ENCODE measurements at regions not wholly inside any gene's neighbourhood (a gene's known extent, or its start where the extent isn't known, plus 50 kb on each side); places are given as distances from the start of the nearest gene placed in this dataset.
"Not testable (repeated sequence)": the region's sequence is repeated elsewhere in the genome, so short reads cannot be mapped to it uniquely, and the experiment has no call there.

DNA sequence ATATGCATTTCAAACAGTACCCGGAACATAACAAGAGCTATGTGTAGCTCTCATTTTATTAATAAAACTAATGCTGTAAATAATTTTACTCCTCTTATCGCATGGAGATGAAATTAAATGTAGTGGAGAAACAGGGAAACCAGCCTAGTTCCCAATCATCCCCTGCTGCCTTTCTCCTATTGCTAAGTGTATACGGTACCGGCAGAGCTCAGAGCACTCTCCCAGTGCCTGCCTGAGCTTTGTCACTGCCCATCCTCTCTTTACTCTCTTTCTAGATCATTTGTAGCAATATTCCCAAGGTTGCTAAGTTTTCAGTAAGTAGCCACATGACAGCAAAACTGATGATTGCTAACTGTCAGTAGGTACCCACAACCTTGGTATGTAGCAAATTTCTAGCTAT, 85.5 kb upstream of the ZSWIM2 start (continued):
- TF ChIP-seq BACH2 (CRISPR knock-in tag; IDR thresholded peaks at IDR 0.05; ENCODE audit: borderline replicate concordance), result no peak
- TF ChIP-seq ISL1 (CRISPR knock-in tag; IDR thresholded peaks at IDR 0.05), result no peak
- TF ChIP-seq SNAI2 (CRISPR knock-in tag; IDR thresholded peaks at IDR 0.05), result no peak
- TF ChIP-seq TSHZ2 (CRISPR knock-in tag; IDR thresholded peaks at IDR 0.05), result no peak
- no peak for TF ChIP-seq OSR1 (CRISPR knock-in tag; IDR thresholded peaks at IDR 0.05)

- no peak for ATAC-seq
- no peak for TF ChIP-seq ZC3H10 (CRISPR knock-in tag; IDR thresholded peaks at IDR 0.05)
- TF ChIP-seq, protein P1, sequence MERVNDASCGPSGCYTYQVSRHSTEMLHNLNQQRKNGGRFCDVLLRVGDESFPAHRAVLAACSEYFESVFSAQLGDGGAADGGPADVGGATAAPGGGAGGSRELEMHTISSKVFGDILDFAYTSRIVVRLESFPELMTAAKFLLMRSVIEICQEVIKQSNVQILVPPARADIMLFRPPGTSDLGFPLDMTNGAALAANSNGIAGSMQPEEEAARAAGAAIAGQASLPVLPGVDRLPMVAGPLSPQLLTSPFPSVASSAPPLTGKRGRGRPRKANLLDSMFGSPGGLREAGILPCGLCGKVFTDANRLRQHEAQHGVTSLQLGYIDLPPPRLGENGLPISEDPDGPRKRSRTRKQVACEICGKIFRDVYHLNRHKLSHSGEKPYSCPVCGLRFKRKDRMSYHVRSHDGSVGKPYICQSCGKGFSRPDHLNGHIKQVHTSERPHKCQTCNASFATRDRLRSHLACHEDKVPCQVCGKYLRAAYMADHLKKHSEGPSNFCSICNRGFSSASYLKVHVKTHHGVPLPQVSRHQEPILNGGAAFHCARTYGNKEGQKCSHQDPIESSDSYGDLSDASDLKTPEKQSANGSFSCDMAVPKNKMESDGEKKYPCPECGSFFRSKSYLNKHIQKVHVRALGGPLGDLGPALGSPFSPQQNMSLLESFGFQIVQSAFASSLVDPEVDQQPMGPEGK (CRISPR knock-in tag; IDR thresholded peaks at IDR 0.05; ENCODE audit: borderline replicate concordance), result no peak
These were observed 78.9 kb upstream of the ZSWIM2 start for GRCh38 chr2:186927867-186928191.

DNA sequence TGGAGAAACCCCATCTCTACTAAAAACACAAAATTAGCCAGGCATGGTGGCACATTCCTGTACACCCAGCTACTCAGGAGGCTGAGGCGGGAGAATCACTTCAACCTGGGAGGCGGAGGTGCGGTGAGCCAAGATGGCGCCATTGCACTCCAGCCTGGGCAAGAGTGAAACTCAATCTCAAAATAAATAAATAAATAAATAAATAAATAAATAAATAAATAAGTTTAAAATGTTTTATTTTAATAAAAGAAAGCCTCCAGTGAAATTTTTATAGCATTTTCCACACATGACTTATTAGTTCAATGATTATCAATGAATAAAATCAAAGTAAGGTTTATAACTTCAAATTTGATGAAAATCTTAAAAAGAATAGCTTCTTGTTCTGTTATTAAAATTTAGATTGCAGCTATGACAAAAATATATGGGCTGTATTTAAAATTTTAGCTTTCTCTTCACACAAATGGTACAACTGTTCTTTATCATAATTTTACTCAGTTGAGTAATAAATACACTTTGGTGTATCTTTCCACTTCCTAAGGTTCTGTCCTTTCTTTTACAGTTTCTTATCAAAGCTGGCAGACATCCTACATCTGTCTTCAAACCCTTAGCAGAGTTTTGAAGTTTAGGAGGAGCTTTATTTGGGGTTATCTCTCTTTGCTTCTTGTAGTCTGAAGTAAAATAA, 78.4 kb upstream of the ZSWIM2 start:
- ATAC-seq, result no peak
- TF ChIP-seq ZFP3 (CRISPR knock-in tag; IDR thresholded peaks at IDR 0.05) (no peak), ESRRG (CRISPR knock-in tag; IDR thresholded peaks at IDR 0.05) (no peak), BACH2 (CRISPR knock-in tag; IDR thresholded peaks at IDR 0.05; ENCODE audit: borderline replicate concordance) (no peak)

GRCh38 chr2:186925514-186925913, 76.5 kb upstream of the ZSWIM2 start:
- ATAC-seq, result no peak
- no peak for TF ChIP-seq ARNTL (CRISPR knock-in tag; IDR thresholded peaks at IDR 0.05; ENCODE audit: borderline replicate concordance, low read depth)
- TF ChIP-seq ZC3H10 (CRISPR knock-in tag; IDR thresholded peaks at IDR 0.05), result no peak
- TF ChIP-seq OSR1 (CRISPR knock-in tag; IDR thresholded peaks at IDR 0.05), result no peak
- no peak for TF ChIP-seq ZNF565 (CRISPR knock-in tag; conservative IDR thresholded peaks at IDR 0.05; ENCODE audit: low read depth)
- TF ChIP-seq ZFP3 (CRISPR knock-in tag; IDR thresholded peaks at IDR 0.05), result no peak
- no peak for TF ChIP-seq TCF4 (CRISPR knock-in tag; IDR thresholded peaks at IDR 0.05; ENCODE audit: borderline replicate concordance)
- no peak for TF ChIP-seq POU6F1 (CRISPR knock-in tag; IDR thresholded peaks at IDR 0.05; ENCODE audit: borderline replicate concordance, low read depth)
- TF ChIP-seq BACH2 (CRISPR knock-in tag; IDR thresholded peaks at IDR 0.05; ENCODE audit: borderline replicate concordance), result no peak
- no peak for TF ChIP-seq ZFP30 (CRISPR knock-in tag; IDR thresholded peaks at IDR 0.05)
- TF ChIP-seq, protein P2, sequence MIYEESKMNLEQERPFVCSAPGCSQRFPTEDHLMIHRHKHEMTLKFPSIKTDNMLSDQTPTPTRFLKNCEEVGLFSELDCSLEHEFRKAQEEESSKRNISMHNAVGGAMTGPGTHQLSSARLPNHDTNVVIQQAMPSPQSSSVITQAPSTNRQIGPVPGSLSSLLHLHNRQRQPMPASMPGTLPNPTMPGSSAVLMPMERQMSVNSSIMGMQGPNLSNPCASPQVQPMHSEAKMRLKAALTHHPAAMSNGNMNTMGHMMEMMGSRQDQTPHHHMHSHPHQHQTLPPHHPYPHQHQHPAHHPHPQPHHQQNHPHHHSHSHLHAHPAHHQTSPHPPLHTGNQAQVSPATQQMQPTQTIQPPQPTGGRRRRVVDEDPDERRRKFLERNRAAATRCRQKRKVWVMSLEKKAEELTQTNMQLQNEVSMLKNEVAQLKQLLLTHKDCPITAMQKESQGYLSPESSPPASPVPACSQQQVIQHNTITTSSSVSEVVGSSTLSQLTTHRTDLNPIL (CRISPR knock-in tag; IDR thresholded peaks at IDR 0.05; ENCODE audit: low read depth), result no peak
- no peak for TF ChIP-seq ESRRG (CRISPR knock-in tag; IDR thresholded peaks at IDR 0.05)
- TF ChIP-seq ISL1 (CRISPR knock-in tag; IDR thresholded peaks at IDR 0.05), result no peak
- no peak for TF ChIP-seq GLIS3 (CRISPR knock-in tag; IDR thresholded peaks at IDR 0.05)
- TF ChIP-seq PPARA (CRISPR knock-in tag; IDR thresholded peaks at IDR 0.05; ENCODE audit: borderline replicate concordance), result no peak
- TF ChIP-seq ZNF70 (CRISPR knock-in tag; IDR thresholded peaks at IDR 0.05), result no peak

- not testable (repeated sequence) for ATAC-seq
These were observed 73.3 kb upstream of the ZSWIM2 start for GRCh38 chr2:186922316-186922715.

All from SK-N-SH treated with all-trans-retinoic acid at 6 μM for 48 hours (cell line).